Duodenal mucosa (tissue), 2 donors: ENCODE measurements at regions not wholly inside any gene's neighbourhood (a gene's known extent, or its start where the extent isn't known, plus 50 kb on each side); places are given as distances from the start of the nearest gene placed in this dataset.

Source experiments
- H3K27ac ChIP-seq: one replicate; pipeline ENCODE4 v1.7.0; 2013; ENCODE audit warnings: low read depth, low read length
- H3K27me3 ChIP-seq, 2 donors: one replicate each; pipeline ENCODE4 v1.7.0; 2013; ENCODE audit warnings: low read length in 2 of 2, control low read depth in 1 of 2; ENCODE audit not compliant: insufficient read depth in 2 of 2, control insufficient read depth in 1 of 2
- H3K36me3 ChIP-seq, 2 donors: one replicate each; pipeline ENCODE4 v1.7.0; 2013; ENCODE audit warnings: low read length in 2 of 2, control low read depth in 1 of 2; ENCODE audit not compliant: insufficient read depth in 2 of 2, control insufficient read depth in 1 of 2
- H3K4me1 ChIP-seq, 2 donors: one replicate each; pipeline ENCODE4 v1.7.0; 2013; ENCODE audit warnings: low read length in 2 of 2, control low read depth in 1 of 2; ENCODE audit not compliant: insufficient read depth in 2 of 2, control insufficient read depth in 1 of 2
- H3K4me3 ChIP-seq, 2 donors: one replicate each; pipeline ENCODE4 v1.7.0; 2013; ENCODE audit warnings: low read length in 2 of 2, low read depth in 1 of 2
- H3K9ac ChIP-seq, 2 donors: one replicate each; pipeline ENCODE4 v1.7.0; 2013; ENCODE audit warnings: low read length in 2 of 2, low read depth in 1 of 2
- H3K9me3 ChIP-seq, 2 donors: one replicate each; pipeline ENCODE4 v1.7.0; 2013; ENCODE audit warnings: low read length in 2 of 2, control low read depth in 1 of 2; ENCODE audit not compliant: control insufficient read depth in 1 of 2

DNA sequence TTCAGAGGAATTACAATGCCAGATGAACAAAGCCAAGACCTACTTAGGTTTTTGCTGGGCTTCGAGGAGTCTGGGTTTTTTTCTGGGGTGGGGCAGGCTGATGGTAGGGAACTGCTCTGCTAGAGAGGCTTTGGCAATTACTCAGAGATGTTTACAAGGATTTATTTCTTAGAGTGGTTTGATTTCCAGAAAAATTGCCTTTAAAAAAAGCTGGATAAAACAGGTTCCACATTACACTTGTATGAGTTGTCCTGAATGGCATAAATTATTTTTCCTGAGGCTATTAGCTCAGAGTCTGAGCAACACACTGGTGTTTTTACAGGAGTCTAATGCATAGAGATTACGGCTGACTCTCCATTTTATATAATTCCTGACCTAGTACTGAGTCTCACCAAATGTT lies 118.5 kb upstream of the FRMD6 start:
- H3K27ac ChIP-seq: no peak overlapping the region
- H3K4me1 ChIP-seq: no peaks in the 10 kb centered on the region

GRCh38 chr14:51533872-51534553 lies 117.7 kb upstream of the FRMD6 start:
- H3K36me3 ChIP-seq: no peaks in the 10 kb centered on the region
- H3K9me3 ChIP-seq: peaks cover 0 to 3% of the 10 kb centered on the region in 2 donors
- no peaks in the 10 kb centered on the region for H3K27me3 ChIP-seq
- no peaks in the 10 kb centered on the region for H3K4me1 ChIP-seq
- H3K9ac ChIP-seq: no peak overlapping the region
- H3K4me3 ChIP-seq: no peak overlapping the region
- no peak overlapping the region for H3K27ac ChIP-seq

More for the DNA sequence above, 118.5 kb upstream of the FRMD6 start:
- Histone ChIP-seq H3K4me3 (no peak overlapping the region), H3K36me3 (no peaks in the 10 kb centered on the region), H3K9me3 (peaks cover 0 to 3% of the 10 kb centered on the region in 2 donors), H3K27me3 (no peaks in the 10 kb centered on the region), H3K9ac (no peak overlapping the region)

DNA sequence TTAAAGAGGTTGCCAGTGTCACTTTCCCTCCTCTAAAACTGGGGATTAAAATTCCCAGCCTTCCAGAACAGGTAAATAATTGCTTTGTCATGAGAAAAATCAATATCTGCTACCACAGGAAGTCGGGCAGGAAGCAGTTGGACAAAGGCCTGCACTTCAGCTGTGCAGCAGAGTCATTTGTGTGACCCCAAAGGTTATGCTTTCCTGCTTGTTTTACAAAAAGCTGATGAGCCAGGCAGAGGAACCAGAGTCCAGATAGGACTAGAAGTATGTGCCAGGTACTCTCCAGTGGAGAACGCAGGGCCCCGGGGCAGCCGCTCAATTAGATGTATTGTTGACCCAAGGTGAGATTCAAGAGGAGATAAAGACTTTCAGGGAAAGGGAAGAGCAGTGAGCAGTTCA lies 117.1 kb upstream of the FRMD6 start:
- Histone ChIP-seq H3K27ac (no peak overlapping the region), H3K9me3 (peaks cover 0 to 3% of the 10 kb centered on the region in 2 donors)

DNA sequence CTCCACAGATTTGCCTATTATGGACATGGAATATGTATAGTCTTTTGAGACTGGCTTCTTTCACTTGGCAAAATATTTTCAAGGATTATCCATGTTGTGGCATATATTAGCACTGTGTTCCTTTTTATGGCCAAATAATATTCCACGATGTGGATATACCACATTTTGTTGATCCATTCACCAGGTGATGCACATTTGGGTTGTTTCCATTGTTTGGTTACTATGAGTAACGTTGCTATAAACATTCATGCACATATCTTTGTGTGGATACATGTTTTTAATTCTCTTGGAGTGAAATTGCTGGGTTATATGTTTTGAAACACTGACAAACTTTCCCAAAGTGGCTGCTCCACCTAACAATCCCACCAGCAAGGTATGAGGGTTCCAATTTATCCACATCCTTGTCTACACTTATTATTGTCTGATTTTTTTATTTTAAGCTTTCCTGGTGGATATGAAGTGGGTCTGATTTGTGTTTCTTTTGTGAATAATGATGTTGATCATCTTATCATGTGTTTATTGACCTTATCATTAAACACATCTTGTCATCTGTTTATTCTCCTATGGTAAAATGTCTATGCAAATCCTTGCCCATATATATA lies 116.2 kb upstream of the FRMD6 start:
- Histone ChIP-seq H3K4me1 (no peaks in the 10 kb centered on the region), H3K36me3 (no peaks in the 10 kb centered on the region), H3K9me3 (peaks cover 0 to 3% of the 10 kb centered on the region in 2 donors), H3K27me3 (no peaks in the 10 kb centered on the region), H3K4me3 (no peak overlapping the region), H3K9ac (no peak overlapping the region), H3K27ac (no peak overlapping the region)

More for the DNA sequence above, 117.1 kb upstream of the FRMD6 start:
- Histone ChIP-seq H3K9ac (no peak overlapping the region), H3K4me1 (no peaks in the 10 kb centered on the region), H3K36me3 (no peaks in the 10 kb centered on the region), H3K4me3 (no peak overlapping the region), H3K27me3 (no peaks in the 10 kb centered on the region)

DNA sequence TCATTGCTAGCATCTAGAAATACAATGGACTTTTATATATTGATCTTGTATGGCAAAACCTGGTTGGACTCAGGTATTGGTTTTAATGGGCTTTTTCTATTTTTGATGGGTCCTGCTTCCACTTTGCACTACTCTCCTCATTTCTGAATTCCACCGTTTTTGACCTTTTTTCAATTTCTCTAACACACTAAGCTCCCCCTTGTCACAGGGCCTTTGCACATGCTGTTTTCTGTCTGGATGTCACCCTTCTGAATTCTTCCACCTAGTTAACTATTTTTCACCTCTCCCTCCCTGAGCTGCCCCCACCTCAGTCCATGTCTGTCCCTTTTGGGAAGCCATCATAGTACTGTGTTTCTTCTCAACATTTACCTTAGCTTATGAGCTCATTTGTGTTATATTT lies 112.7 kb upstream of the FRMD6 start:
- no peak overlapping the region for H3K27ac ChIP-seq
- no peaks in the 10 kb centered on the region for H3K4me1 ChIP-seq
- H3K9me3 ChIP-seq: peaks cover 0 to 3% of the 10 kb centered on the region in 2 donors
- no peaks in the 10 kb centered on the region for H3K36me3 ChIP-seq
- no peak overlapping the region for H3K9ac ChIP-seq
- no peaks in the 10 kb centered on the region for H3K27me3 ChIP-seq
- no peak overlapping the region for H3K4me3 ChIP-seq

GRCh38 chr14:51539571-51540037 lies 112.1 kb upstream of the FRMD6 start:
- no peaks in the 10 kb centered on the region for H3K36me3 ChIP-seq
- H3K27me3 ChIP-seq: no peaks in the 10 kb centered on the region

GRCh38 chr14:51540364-51540763 lies 111.3 kb upstream of the FRMD6 start:
- Histone ChIP-seq H3K27me3 (no peaks in the 10 kb centered on the region), H3K36me3 (no peaks in the 10 kb centered on the region), H3K27ac (no peak overlapping the region), H3K4me3 (no peak overlapping the region), H3K9ac (no peak overlapping the region), H3K9me3 (peaks cover 0 to under 1% of the 10 kb centered on the region in 2 donors), H3K4me1 (no peaks in the 10 kb centered on the region)

More at GRCh38 chr14:51539571-51540037, 112.1 kb upstream of the FRMD6 start:
- peaks cover 0 to 3% of the 10 kb centered on the region in 2 donors for H3K9me3 ChIP-seq
- H3K9ac ChIP-seq: no peak overlapping the region
- no peak overlapping the region for H3K4me3 ChIP-seq
- H3K27ac ChIP-seq: no peak overlapping the region
- H3K4me1 ChIP-seq: no peaks in the 10 kb centered on the region

GRCh38 chr14:51544471-51544870 lies 107.2 kb upstream of the FRMD6 start:
- no peaks in the 10 kb centered on the region for H3K4me1 ChIP-seq
- no peaks in the 10 kb centered on the region for H3K9me3 ChIP-seq
- H3K36me3 ChIP-seq: no peaks in the 10 kb centered on the region
- no peak overlapping the region for H3K9ac ChIP-seq
- no peak overlapping the region for H3K27ac ChIP-seq
- no peaks in the 10 kb centered on the region for H3K27me3 ChIP-seq
- H3K4me3 ChIP-seq: no peak overlapping the region

- H3K4me3 ChIP-seq: no peak overlapping the region
- no peaks in the 10 kb centered on the region for H3K36me3 ChIP-seq
- no peaks in the 10 kb centered on the region for H3K27me3 ChIP-seq
- H3K27ac ChIP-seq: no peak overlapping the region
- H3K9ac ChIP-seq: no peak overlapping the region
- H3K4me1 ChIP-seq: no peaks in the 10 kb centered on the region
- H3K9me3 ChIP-seq: no peaks in the 10 kb centered on the region
Measured at GRCh38 chr14:51544901-51545300, 106.8 kb upstream of the FRMD6 start.

GRCh38 chr14:51545396-51545795 lies 106.3 kb upstream of the FRMD6 start:
- Histone ChIP-seq H3K27ac (no peak overlapping the region), H3K27me3 (no peaks in the 10 kb centered on the region), H3K9ac (no peak overlapping the region), H3K36me3 (no peaks in the 10 kb centered on the region), H3K4me1 (no peaks in the 10 kb centered on the region), H3K9me3 (no peaks in the 10 kb centered on the region), H3K4me3 (no peak overlapping the region)
